IMR-90 (cell line): ENCODE measurements at regions not wholly inside any gene's neighbourhood (a gene's known extent, or its start where the extent isn't known, plus 50 kb on each side); places are given as distances from the start of the nearest gene placed in this dataset.

ENCODE experiments used
- BHLHE40 ChIP-seq: fragments of 150-350 bp; IDR thresholded peaks from 2 replicates; pipeline ENCODE4 v1.6.1; 2016; ENCODE audit warnings: mild to moderate bottlenecking, low read depth, low read length
- CEBPB ChIP-seq: IDR thresholded peaks from 2 replicates; pipeline ENCODE4 v1.6.1; 2012; ENCODE audit warnings: low read depth, low read length, improper control_type of control experiment
- CTCF ChIP-seq: conservative IDR thresholded peaks from 2 replicates; pipeline ENCODE4 v1.5.1; 2012; ENCODE audit warnings: mild to moderate bottlenecking, low read depth, low read length, improper control_type of control experiment
- ELK1 ChIP-seq: fragments of 150-350 bp; IDR thresholded peaks from 2 replicates; pipeline ENCODE4 v1.6.1; 2016; ENCODE audit warnings: low read depth, mild to moderate bottlenecking, low read length, moderate library complexity, borderline replicate concordance
- FOS ChIP-seq: fragments of 150-350 bp; IDR thresholded peaks from 2 replicates; pipeline ENCODE4 v1.6.1; 2016; ENCODE audit warnings: low read depth, low read length
- MAFK ChIP-seq: IDR thresholded peaks from 2 replicates; pipeline ENCODE4 v1.6.1; 2012; ENCODE audit warnings: low read depth, low read length, improper control_type of control experiment
- MXI1 ChIP-seq: IDR thresholded peaks from 2 replicates; pipeline ENCODE4 v1.6.1; 2012; ENCODE audit warnings: low read depth, mild to moderate bottlenecking, low read length, moderate library complexity, borderline replicate concordance
- POLR2A ChIP-seq: IDR thresholded peaks from 2 replicates; pipeline ENCODE4 v1.6.1; 2012; ENCODE audit warnings: mild to moderate bottlenecking, low read depth, low read length
- RAD21 ChIP-seq: IDR thresholded peaks from 2 replicates; pipeline ENCODE4 v1.6.1; 2012; ENCODE audit warnings: low read length, improper control_type of control experiment
- RCOR1 ChIP-seq: IDR thresholded peaks from 2 replicates; pipeline ENCODE4 v1.6.1; 2012; ENCODE audit warnings: mild to moderate bottlenecking, low read length, improper control_type of control experiment; ENCODE audit not compliant: insufficient replicate concordance
- RFX5 ChIP-seq: IDR thresholded peaks from 2 replicates; pipeline ENCODE4 v1.8.0; 2012; ENCODE audit warnings: low read depth, mild to moderate bottlenecking, low read length, moderate library complexity
- SMC3 ChIP-seq: fragments of 150-350 bp; IDR thresholded peaks from 2 replicates; pipeline ENCODE4 v1.6.1; 2016; ENCODE audit warnings: low read depth, mild to moderate bottlenecking, antibody characterized with exemption, low read length, moderate library complexity
- USF2 ChIP-seq: fragments of 150-350 bp; IDR thresholded peaks from 2 replicates; pipeline ENCODE4 v1.6.1; 2017; ENCODE audit warnings: mild to moderate bottlenecking, antibody characterized with exemption, low read length, low read depth

GRCh38 chr3:110301781-110302180 is 769.8 kb upstream of the NECTIN3 start:
- TF ChIP-seq CTCF, result no peak
- no peak for TF ChIP-seq POLR2A
- TF ChIP-seq FOS, result no peak
- TF ChIP-seq MAFK, result no peak
- TF ChIP-seq SMC3, result no peak
- TF ChIP-seq BHLHE40, result no peak
- TF ChIP-seq RAD21, result no peak
- TF ChIP-seq RFX5, result no peak
- TF ChIP-seq CEBPB, result no peak
- TF ChIP-seq MXI1, result no peak
- TF ChIP-seq USF2, result no peak
- TF ChIP-seq RCOR1, result no peak
- TF ChIP-seq ELK1, result no peak
